ENCODE measurements at regions not wholly inside any gene's neighbourhood (a gene's known extent, or its start where the extent isn't known, plus 50 kb on each side); places are given as distances from the start of the nearest gene placed in this dataset.

DNA sequence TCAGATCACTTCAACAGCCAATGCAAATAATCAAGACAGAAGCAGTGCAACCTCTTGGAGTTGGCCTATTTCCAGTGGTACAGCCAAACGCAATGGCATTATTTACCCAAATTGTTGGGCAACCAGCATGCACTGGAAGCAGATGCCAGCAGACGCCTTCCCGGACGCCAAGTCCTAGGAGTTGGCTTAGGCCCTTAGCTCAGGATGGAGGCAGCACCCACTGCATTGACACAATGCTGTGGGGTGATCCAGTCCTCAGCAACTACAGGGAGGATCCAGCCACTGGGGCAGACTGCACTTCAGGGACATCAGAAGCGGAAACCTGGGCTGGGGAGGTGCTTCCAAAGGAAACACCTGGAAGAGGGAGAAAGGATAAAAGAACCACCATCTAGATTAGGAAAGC lies 290.4 kb downstream of the FAM43A start:
- DNase-seq (no peak), ATAC-seq (no peak)
- Mint-ChIP-seq H3K9me3 (no peaks in the 10 kb centered on the region), H3K36me3 (ENCODE audit: insufficient read depth) (no peaks in the 10 kb centered on the region), H3K4me3 (no peak overlapping the region), H3K27me3 (ENCODE audit: low read depth) (peaks cover 23% of the 10 kb centered on the region), H3K4me1 (ENCODE audit: low read depth) (no peaks in the 10 kb centered on the region)

DNA sequence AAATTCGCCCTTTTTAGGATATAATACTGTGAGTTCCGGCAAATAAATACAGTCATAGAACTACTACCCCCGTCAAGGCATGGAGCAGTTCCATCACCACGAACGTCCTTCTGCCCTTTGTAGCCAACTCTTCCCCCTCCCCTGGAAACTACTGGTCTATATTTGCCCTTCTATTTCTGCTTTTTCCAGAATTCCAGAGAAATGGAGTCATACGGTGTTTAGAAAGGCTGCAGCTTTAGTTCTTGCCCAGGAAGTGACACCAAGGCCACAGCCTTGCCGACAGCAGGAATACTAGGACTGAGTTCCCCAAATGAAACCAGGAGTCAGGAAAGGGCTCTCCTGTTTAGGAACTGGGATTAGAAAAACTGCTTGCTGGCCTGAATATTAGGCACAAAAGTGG lies 291.2 kb downstream of the FAM43A start:
- ATAC-seq = no peak
- peaks cover 23% of the 10 kb centered on the region for H3K27me3 Mint-ChIP-seq (ENCODE audit: low read depth)
- H3K36me3 Mint-ChIP-seq (ENCODE audit: insufficient read depth) = no peaks in the 10 kb centered on the region
- H3K9me3 Mint-ChIP-seq = peaks cover 3% of the 10 kb centered on the region
- no peak for DNase-seq
- H3K4me1 Mint-ChIP-seq (ENCODE audit: low read depth) = no peaks in the 10 kb centered on the region
- H3K4me3 Mint-ChIP-seq = no peak overlapping the region

DNA sequence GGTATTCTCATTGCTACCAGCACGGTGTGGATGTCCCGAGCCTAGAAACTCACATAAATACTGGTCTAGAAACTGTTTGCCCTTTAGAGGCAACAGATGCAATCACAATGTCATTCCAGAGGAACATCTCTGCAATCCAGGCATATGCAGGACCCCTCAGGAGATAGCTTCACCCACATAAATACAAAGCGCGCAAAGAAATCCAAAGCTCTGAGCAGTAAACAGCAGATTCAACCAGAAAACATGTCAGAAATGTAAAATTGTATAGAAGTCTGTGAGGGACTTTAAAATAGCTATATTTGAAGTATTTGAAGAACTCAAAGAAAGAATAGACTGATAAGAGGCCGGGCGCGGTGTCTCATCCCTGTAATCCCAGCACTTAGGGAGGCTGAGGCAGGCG lies 291.7 kb downstream of the FAM43A start:
- DNase-seq (no peak), ATAC-seq (no peak)
- Mint-ChIP-seq H3K27me3 (ENCODE audit: low read depth) (peaks cover 23% of the 10 kb centered on the region), H3K4me1 (ENCODE audit: low read depth) (no peaks in the 10 kb centered on the region), H3K4me3 (no peak overlapping the region), H3K36me3 (ENCODE audit: insufficient read depth) (no peaks in the 10 kb centered on the region), H3K9me3 (peaks cover 6% of the 10 kb centered on the region)

DNA sequence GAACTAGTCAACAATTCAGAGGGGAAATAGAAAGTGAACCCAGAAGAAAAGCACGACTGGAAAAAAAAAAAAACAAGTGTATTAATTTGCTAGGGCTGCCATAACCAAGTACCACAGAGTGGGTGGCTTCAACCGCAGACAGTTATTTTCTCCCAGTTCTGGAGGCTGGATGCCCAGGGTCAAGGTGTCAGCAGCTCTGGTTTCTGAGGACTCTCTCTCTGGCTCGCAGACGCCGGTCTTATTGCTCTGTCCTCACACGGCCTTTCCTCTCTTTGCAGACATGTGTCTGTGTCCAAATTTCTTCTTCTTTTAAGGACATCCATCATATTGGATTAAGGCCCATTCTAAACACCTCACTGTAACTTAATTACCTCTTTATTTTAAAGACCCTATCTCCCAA lies 291.8 kb downstream of the XXYLT1 start:
- ATAC-seq = no peak
- no peaks in the 10 kb centered on the region for H3K36me3 Mint-ChIP-seq (ENCODE audit: insufficient read depth)
- DNase-seq = no peak
- no peaks in the 10 kb centered on the region for H3K4me1 Mint-ChIP-seq (ENCODE audit: low read depth)
- H3K9me3 Mint-ChIP-seq = peaks cover 9% of the 10 kb centered on the region
- peaks cover 21% of the 10 kb centered on the region for H3K27me3 Mint-ChIP-seq (ENCODE audit: low read depth)
- no peak overlapping the region for H3K4me3 Mint-ChIP-seq

DNA sequence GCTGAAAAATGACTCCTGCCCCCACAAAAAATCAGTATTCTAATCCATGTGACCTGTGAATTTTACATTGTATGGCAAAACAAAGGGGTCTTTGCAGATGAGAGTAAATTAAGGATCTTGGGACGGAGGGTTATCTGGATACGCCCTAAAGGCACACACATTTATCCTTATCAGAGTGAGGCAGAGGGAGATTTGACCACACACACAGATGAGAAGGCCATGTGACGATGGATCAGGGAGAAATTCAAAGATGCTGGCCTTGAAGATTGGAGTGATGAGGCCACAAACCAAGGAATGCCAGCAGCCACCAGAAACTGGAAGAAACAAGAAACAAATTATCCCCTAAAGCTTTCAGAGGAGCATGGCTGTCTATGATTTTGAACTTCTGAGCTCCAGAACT lies 288.5 kb downstream of the XXYLT1 start:
- H3K36me3 Mint-ChIP-seq (ENCODE audit: insufficient read depth) = no peaks in the 10 kb centered on the region
- H3K4me3 Mint-ChIP-seq = no peak overlapping the region
- no peak for DNase-seq
- ATAC-seq = no peak
- H3K27me3 Mint-ChIP-seq (ENCODE audit: low read depth) = peaks cover 19% of the 10 kb centered on the region
- H3K9me3 Mint-ChIP-seq = peaks cover 9% of the 10 kb centered on the region
- no peaks in the 10 kb centered on the region for H3K4me1 Mint-ChIP-seq (ENCODE audit: low read depth)

DNA sequence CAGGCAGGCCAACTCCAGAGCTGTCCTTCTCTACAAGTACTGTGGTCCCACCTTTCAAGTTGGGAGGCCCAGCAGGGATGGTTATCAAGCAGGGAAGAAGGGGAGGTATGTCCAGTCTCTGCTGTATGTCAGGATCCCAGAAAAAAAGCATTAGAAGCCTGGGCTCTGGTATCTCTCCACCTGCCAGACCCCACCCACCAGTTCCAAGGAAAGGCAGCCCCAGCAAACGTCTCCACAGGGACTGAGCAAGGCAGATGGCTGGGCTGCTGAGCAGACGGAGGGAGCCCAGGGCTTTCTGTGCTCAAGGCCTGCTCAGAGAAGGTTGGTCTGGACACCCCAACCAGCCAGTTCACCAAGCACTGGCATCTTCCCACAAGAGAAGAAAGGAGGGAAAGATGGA lies 287.8 kb downstream of the XXYLT1 start:
- ATAC-seq = no peak
- no peak overlapping the region for H3K4me3 Mint-ChIP-seq

DNA sequence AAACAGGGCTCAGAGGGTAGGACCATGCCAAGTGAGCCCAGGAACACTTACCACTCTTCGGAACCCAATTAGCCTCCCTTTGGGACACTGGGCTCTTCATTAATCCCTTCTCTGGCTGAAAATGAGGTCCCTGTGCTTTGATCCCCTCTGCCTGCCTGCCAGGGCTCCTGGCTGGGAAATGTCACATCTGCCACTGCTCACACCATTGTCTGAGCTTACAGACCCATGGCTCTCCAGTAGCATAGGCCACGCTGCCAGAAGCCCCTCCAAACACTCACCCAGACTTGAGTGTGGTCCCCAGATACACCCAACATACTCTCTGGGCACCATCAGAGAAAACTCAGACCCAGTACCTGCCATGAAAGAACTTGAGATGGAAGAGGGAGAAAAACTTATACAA lies 287.3 kb downstream of the XXYLT1 start:
- Mint-ChIP-seq H3K4me3 (no peak overlapping the region), H3K36me3 (ENCODE audit: insufficient read depth) (no peaks in the 10 kb centered on the region), H3K9me3 (peaks cover 9% of the 10 kb centered on the region), H3K4me1 (ENCODE audit: low read depth) (no peaks in the 10 kb centered on the region), H3K27me3 (ENCODE audit: low read depth) (peaks cover 13% of the 10 kb centered on the region)
- no peak for ATAC-seq
- DNase-seq = no peak

More for the DNA sequence above, 287.8 kb downstream of the XXYLT1 start:
- H3K36me3 Mint-ChIP-seq (ENCODE audit: insufficient read depth) = no peaks in the 10 kb centered on the region
- peaks cover 9% of the 10 kb centered on the region for H3K9me3 Mint-ChIP-seq
- no peak for DNase-seq
- peaks cover 17% of the 10 kb centered on the region for H3K27me3 Mint-ChIP-seq (ENCODE audit: low read depth)
- H3K4me1 Mint-ChIP-seq (ENCODE audit: low read depth) = no peaks in the 10 kb centered on the region

DNA sequence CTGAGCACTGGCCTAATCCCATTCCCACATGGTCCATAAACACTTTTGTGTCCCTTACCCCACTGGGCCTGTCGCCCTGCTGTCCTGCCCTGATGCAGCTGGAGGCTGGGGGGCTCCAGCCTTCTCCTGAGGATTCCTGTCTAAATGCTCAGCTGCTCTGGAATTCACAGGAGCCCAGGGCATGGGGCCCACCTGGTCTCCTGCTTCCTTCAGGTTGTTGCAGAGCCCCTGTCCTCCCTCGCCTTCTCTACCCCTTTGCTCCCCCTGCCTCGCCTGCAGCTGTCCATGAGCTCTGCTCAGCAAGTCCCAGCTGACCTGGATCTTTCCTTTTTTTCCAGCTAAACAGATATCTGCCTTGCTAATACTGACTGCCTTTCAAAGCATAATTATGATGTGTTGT lies 286.9 kb downstream of the XXYLT1 start:
- Mint-ChIP-seq H3K4me1 (ENCODE audit: low read depth) (no peaks in the 10 kb centered on the region), H3K4me3 (no peak overlapping the region), H3K9me3 (peaks cover 9% of the 10 kb centered on the region), H3K36me3 (ENCODE audit: insufficient read depth) (no peaks in the 10 kb centered on the region), H3K27me3 (ENCODE audit: low read depth) (peaks cover 13% of the 10 kb centered on the region)
- no peak for ATAC-seq
- DNase-seq = no peak

DNA sequence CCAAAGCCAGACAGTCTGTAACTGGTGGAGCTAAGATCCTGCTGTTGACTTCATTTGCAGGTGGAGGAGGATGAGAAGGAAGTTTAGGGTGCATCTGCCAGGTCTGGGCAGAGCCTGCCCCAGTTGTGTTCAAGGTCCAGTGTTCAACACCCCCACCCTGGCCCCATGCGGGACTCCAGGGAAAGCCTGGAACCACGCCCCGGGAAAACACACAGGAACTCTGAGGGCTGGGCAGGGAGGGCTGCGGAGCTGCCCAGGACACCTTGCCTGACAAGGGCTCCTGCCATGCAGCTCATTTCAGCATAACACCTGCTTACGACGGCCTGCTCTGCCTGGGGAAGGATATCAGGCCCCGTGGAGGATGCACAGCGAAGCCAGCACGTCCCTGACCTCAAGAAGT lies 286.3 kb downstream of the XXYLT1 start:
- Mint-ChIP-seq H3K4me1 (ENCODE audit: low read depth) (no peaks in the 10 kb centered on the region), H3K9me3 (peaks cover 9% of the 10 kb centered on the region), H3K4me3 (no peak overlapping the region), H3K36me3 (ENCODE audit: insufficient read depth) (no peaks in the 10 kb centered on the region), H3K27me3 (ENCODE audit: low read depth) (peaks cover 10% of the 10 kb centered on the region)
- no peak for DNase-seq
- ATAC-seq = no peak

DNA sequence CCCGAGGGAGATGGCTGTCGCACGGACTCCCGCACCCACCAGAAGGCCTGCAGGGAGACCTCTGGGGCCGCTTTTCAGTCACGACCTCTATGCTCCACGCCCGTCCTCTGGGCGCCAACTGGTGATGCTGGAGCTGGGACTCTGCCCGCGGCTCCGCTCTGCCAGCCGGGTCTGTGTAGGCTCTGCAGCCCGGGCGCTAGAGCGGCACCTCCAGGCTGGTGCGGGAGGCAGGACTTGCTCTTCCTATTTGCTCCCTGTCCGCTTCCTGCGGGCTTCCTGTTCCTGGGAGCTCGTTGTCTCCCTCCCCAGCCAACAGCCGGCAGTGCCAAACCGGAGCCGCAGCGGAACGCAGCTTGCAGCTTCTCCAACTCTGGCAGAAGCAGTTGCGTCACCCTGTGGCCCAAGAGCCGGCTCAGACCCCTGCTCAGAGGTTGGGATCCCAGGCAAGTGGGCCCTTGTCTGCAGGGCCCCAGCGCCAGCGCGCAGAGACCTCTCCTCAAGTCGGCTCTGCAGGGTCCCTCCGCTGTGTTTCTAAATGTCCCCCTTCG lies 285.9 kb downstream of the XXYLT1 start:
- H3K4me1 Mint-ChIP-seq (ENCODE audit: low read depth) = no peaks in the 10 kb centered on the region
- H3K9me3 Mint-ChIP-seq = peaks cover 9% of the 10 kb centered on the region
- H3K4me3 Mint-ChIP-seq = no peak overlapping the region
- no peak for ATAC-seq
- no peak for DNase-seq
- no peaks in the 10 kb centered on the region for H3K36me3 Mint-ChIP-seq (ENCODE audit: insufficient read depth)
- H3K27me3 Mint-ChIP-seq (ENCODE audit: low read depth) = peaks cover 10% of the 10 kb centered on the region

DNA sequence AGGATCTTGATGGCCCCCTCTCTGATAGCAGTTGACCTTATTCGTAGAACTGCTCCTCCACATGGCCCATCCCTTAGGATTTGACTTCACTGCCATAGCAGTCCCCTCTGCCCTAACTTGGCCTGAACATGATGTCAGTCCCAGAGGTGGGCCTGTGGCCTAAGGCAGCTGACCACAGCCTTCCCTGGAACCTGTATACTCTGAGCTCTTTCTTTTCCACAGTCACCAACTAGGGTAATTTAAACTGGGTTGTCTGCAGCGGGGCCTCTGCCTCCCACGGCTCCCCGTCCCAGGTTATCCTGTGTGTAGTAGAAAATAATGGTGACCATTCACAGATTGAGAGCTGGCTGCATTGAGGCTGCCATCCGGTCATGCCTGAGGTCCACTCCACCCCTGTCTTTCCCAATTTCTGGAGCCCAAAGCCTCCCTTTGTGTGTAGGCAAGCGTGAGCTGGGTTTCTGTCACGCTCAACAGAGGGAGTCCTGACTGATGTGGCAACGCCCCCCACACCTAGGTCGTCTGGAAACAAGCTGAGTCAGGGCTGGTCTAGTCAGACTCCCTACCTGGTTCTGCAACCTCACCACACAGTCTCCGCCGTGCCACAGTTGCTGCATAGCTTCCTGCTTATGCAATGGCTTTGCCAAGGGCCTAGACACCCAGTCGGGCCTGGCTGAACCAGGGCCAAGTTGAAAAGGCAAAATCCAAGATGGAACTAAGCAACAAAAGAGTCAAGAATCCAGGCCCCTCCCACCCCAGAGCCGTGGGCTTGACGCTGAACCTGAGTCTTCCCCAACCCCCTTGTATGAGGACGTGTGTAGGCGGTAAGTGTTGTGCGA lies 284.5 kb downstream of the XXYLT1 start:
- Mint-ChIP-seq H3K36me3 (ENCODE audit: insufficient read depth) (no peaks in the 10 kb centered on the region), H3K4me1 (ENCODE audit: low read depth) (no peaks in the 10 kb centered on the region), H3K9me3 (peaks cover 9% of the 10 kb centered on the region), H3K27me3 (ENCODE audit: low read depth) (peaks cover 15% of the 10 kb centered on the region), H3K4me3 (no peak overlapping the region)
- ATAC-seq (no peak), DNase-seq (no peak)

DNA sequence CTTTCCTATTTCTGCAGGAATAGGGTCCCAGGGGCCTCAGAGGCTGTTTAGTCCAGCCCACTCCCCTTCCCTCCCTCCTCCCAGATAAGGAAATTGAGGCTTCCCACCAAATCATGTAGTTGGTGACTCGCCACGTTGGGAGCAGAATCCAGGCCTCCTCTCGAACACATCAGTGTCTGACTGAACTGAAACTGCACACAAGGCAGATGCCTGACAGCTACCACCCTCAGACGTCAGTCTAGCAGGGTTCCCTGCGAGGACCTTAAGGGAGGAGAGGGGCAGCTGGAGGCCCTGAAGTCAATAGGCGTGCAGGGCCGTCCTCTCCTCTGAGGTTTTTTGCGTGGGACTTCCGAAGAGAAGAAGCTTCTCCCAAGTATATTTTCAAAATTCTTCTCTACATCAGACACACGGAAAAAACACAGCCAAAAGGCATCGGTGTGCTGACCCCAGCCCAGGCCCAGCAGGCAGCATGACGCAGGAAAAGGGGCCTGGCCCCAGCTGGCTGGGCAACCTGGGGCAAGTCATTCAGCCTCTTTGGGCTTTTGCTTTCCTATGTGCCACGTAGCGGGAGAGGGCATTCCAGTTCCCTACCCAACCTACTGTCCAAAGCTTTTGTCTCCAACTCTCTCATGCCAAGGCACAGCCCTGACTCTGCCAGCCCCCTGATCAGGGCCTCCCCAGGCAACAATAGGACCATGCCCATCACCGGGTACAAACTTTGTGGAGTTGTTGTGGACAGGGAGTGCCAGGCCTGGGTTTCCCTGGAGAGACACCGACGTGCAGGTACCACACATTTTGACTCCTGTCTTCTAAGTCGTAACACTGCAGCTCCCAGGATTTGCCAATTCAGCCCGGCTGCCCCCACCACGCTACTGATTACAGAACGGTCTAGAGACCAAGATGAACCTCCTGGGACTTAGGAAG lies 283.1 kb downstream of the XXYLT1 start:
- Mint-ChIP-seq H3K36me3 (ENCODE audit: insufficient read depth) (no peaks in the 10 kb centered on the region), H3K27me3 (ENCODE audit: low read depth) (peaks cover 15% of the 10 kb centered on the region), H3K4me3 (no peak overlapping the region), H3K9me3 (no peaks in the 10 kb centered on the region), H3K4me1 (ENCODE audit: low read depth) (no peaks in the 10 kb centered on the region)
- ATAC-seq (no peak), DNase-seq (no peak)

DNA sequence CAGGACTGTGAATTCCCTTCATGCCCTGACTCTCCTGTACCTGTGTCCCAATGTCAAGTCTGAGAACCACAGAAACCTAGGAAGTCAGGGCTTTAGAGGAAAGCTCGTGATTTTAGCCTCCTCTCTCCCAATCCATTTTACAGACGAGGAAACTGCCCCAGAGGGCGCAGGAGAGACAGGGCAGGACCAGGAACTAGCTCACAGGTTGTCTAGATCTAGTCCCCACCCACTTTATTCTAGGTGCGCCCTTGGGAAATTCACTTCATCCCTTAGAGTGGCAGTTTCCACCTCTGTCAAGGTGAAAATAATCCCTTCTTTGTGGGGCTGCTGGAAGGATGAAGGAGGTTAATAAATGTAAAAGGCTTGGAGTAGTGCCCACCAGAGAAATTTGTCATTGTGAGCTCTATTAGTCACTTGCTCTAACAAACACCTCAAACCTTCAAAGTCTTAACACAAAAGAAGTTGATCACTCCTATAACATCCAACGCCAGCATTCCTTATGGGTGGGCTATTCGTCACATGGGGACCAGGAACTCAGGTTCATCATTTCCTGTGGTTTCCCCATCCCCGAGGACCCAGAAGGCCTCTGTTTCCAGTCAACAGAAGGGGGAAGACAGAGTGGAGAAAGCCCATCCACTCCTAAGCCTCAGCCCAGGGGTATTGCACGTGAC lies 282.3 kb downstream of the XXYLT1 start:
- Mint-ChIP-seq H3K9me3 (no peaks in the 10 kb centered on the region), H3K4me3 (no peak overlapping the region), H3K27me3 (ENCODE audit: low read depth) (peaks cover 13% of the 10 kb centered on the region), H3K4me1 (ENCODE audit: low read depth) (no peaks in the 10 kb centered on the region), H3K36me3 (ENCODE audit: insufficient read depth) (no peaks in the 10 kb centered on the region)
- DNase-seq = no peak
- no peak for ATAC-seq

DNA sequence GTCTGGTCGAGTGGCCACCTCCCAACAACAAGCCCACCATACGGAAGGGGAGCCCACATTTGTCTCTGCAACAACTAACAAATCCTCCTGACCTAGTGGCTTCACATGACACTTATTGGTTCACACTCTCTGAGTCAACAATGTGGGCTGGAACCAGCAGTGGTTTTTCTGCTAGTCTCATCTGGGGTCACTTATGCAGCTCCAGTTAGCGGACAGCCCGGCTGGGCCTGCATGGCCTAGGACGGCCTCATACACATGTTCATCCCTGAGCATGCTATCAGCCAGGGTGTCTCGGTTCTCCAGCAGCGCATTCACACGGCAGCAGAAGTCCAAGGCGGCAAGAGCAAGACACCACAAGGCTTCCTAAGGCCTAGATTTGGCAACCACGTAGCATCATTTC lies 281.7 kb downstream of the XXYLT1 start:
- Mint-ChIP-seq H3K4me3 (no peak overlapping the region), H3K9me3 (no peaks in the 10 kb centered on the region), H3K27me3 (ENCODE audit: low read depth) (peaks cover 11% of the 10 kb centered on the region), H3K4me1 (ENCODE audit: low read depth) (no peaks in the 10 kb centered on the region), H3K36me3 (ENCODE audit: insufficient read depth) (no peaks in the 10 kb centered on the region)
- DNase-seq = no peak
- no peak for ATAC-seq

All from activated T-cell treated with anti-CD3 and anti-CD28 coated beads, Interleukin-2, amount 50 U/mL, for 4 hours (primary cell).